NB4 (cell line): ENCODE measurements at regions not wholly inside any gene's neighbourhood (a gene's known extent, or its start where the extent isn't known, plus 50 kb on each side); places are given as distances from the start of the nearest gene placed in this dataset.

Source experiments
- DNase-seq: peaks from one replicate; pipeline ENCODE4 v3.0.0; 2010; ENCODE audit warnings: low read depth
- H3K4me3 ChIP-seq: one replicate; pipeline ENCODE4 v1.5.1; 2011; ENCODE audit warnings: mild to moderate bottlenecking, low read depth, low read length, moderate library complexity
- MYC ChIP-seq: IDR thresholded peaks from 2 replicates; pipeline ENCODE4 v1.6.1; 2011; ENCODE audit warnings: low read depth, low read length
- POLR2A ChIP-seq: IDR thresholded peaks from 2 replicates; pipeline ENCODE4 v1.6.1; 2011; ENCODE audit warnings: mild to moderate bottlenecking; ENCODE audit not compliant: insufficient read length; ENCODE audit errors: extremely low read depth
- TF ChIP-seq, protein P1 (sequence below): IDR thresholded peaks from 2 replicates; pipeline ENCODE4 v1.6.1; 2011; ENCODE audit warnings: low read depth, low read length
- TF ChIP-seq, protein P2 (sequence below): IDR thresholded peaks from one replicate; pipeline ENCODE4 v1.5.1; 2012; ENCODE audit warnings: low read depth, low read length

DNA sequence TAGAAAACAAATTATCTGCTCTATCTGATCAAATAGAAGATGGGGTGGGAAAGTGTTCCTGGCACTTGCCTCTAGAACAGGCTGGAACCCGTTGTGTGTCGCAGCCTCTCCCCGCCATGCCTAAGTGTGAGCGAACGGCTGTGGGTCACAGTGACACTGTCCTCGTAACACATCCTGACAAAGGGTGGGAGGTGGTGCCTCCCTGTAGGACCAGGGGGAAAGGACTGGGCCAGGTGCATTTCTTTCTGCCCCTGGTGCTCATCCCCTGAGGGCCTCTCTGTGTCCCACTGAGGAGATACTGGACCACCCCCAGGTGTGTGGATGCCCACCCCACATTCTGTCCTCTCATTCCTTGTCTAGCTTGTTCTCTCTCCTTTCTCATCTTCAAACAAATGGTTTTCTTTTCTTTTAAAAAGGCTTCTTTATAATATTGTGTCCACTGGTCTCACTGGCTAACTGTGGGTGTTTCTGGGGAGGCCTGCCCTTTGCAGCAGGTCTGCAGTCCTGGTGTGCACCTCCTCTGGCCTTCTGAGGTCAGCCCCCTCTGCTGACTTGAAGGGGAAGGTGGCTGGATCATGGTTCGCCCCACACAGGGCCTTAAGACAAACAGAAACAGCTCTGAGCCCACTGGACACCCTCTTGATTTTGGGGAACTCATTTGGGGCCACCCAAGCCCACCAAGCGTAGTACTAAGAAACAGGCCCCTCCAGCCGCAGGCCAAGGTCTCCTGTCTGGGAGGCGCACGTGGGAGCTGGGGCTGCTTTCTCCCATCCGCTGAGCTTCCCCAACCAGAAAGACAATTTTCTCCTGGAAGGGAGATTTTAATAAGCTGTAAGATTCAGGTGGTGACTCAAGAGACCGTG, 152.5 kb upstream of the SOX1 start:
- no peak overlapping the region for H3K4me3 ChIP-seq
- TF ChIP-seq, protein P1, sequence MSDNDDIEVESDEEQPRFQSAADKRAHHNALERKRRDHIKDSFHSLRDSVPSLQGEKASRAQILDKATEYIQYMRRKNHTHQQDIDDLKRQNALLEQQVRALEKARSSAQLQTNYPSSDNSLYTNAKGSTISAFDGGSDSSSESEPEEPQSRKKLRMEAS, result no peak
- TF ChIP-seq, protein P2, sequence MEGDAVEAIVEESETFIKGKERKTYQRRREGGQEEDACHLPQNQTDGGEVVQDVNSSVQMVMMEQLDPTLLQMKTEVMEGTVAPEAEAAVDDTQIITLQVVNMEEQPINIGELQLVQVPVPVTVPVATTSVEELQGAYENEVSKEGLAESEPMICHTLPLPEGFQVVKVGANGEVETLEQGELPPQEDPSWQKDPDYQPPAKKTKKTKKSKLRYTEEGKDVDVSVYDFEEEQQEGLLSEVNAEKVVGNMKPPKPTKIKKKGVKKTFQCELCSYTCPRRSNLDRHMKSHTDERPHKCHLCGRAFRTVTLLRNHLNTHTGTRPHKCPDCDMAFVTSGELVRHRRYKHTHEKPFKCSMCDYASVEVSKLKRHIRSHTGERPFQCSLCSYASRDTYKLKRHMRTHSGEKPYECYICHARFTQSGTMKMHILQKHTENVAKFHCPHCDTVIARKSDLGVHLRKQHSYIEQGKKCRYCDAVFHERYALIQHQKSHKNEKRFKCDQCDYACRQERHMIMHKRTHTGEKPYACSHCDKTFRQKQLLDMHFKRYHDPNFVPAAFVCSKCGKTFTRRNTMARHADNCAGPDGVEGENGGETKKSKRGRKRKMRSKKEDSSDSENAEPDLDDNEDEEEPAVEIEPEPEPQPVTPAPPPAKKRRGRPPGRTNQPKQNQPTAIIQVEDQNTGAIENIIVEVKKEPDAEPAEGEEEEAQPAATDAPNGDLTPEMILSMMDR, result no peak
- TF ChIP-seq MYC (no peak), POLR2A (no peak)
- DNase-seq, result no peak

DNA sequence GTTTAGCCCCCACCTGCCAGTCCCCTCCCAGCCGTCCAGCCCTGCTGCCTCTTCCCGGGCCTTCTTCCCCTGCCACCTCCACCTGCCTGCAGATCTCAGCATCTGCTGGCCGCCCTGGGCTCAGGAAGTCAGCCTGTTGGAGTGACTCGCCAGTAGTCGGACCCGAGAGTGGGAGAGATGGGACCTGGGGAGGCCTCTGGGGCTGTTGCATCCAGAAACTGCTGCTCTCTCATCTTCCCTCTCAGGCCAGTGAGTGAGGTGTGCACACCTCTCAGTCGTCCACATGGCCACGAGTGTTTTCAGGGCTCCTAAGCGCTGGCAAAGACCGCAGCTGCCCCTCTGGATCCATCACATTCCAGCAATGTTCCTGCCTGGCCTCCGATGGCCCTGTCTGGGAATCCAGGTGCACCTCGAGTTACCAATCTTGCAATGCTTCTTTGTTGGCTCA, 151.8 kb upstream of the SOX1 start:
- TF ChIP-seq, protein P2, result no peak
- TF ChIP-seq POLR2A, result no peak
- TF ChIP-seq, protein P1, result no peak
- TF ChIP-seq MYC, result no peak
- DNase-seq, result no peak
- H3K4me3 ChIP-seq, result no peak overlapping the region

DNA sequence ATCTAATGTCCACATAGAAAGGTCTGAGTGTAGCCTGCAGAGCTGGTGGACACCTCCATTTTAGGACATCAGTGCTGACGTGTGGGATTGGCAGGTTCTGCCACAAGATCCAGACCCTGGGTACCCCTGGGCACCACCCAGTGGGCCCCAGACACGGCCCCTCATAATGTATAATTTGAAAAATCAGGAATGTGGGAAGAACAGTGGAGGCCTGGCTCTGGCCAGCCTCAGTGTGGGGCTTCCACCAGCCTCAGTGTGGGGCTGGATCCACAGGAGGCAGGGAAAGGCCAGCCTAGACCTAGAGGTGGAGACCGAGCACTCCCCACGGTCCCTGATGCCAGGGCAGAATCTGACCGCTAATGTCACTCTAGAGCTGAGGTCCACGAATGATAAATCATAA, 150.7 kb upstream of the SOX1 start:
- H3K4me3 ChIP-seq, result no peak overlapping the region
- DNase-seq, result no peak
- TF ChIP-seq, protein P2, result no peak
- TF ChIP-seq, protein P1, result no peak
- TF ChIP-seq MYC (no peak), POLR2A (no peak)

DNA sequence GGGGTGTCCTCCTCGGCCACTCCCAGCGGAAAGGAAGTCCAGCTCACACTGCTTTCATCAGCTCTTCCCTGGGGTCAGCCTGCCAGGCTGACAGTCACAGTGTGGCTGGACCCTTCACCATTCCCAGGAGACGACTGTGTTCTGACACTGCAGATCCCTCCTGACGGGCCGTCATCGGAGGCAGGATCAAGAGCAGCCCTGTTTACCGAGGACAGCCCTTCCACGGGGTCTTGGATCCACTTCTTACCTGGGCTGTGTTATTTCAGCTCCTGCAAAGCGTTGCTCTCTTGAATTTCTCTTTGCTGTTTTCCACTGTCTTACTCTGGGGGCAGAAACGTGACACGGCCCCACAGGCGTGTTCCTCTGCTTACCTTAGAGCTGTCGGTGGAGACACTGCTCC, 149.9 kb upstream of the SOX1 start:
- H3K4me3 ChIP-seq, result no peak overlapping the region
- TF ChIP-seq, protein P2, result no peak
- TF ChIP-seq POLR2A (no peak), MYC (no peak)
- TF ChIP-seq, protein P1, result no peak
- no peak for DNase-seq

DNA sequence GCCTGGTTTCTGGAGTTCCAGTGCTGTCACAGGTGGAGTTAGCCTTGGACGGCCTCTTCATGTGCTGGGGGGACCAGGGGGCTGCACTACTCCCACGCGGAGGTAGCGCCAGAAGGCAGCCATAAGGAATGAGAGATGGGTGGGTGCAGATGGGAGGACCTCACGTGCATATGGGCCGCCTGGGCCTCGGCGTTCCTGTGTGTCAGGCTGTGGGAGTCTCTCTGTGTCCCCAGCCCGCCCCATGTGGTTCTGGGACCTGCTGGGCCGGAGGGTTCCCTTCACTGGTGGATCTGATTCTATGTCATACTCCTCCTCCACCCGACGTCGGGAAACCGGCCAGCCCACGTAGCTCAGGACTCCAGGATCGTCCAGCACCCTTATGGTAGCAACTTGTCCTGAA, 149.0 kb upstream of the SOX1 start:
- H3K4me3 ChIP-seq, result no peak overlapping the region
- no peak for DNase-seq
- TF ChIP-seq, protein P1, result no peak
- TF ChIP-seq, protein P2, result no peak
- TF ChIP-seq MYC (no peak), POLR2A (no peak)
